Tibial nerve (tissue), 4 donors: ENCODE measurements at regions not wholly inside any gene's neighbourhood (a gene's known extent, or its start where the extent isn't known, plus 50 kb on each side); places are given as distances from the start of the nearest gene placed in this dataset.
"Not testable (repeated sequence)": the region's sequence is repeated elsewhere in the genome, so short reads cannot be mapped to it uniquely, and the experiment has no call there.

ENCODE experiments used
- DNase-seq, 2 donors: peaks; one replicate each; pipeline ENCODE4 v3.0.0-alpha.2; 2019; ENCODE audit warnings: low spot score in 2 of 2
- H3K27ac ChIP-seq, 4 donors: fragments of 200-600 bp; sonication (generic) in 3 of 4; one replicate each; pipeline ENCODE4 v1.5.1; 2017 to 2019; ENCODE audit warnings: mild to moderate bottlenecking in 1 of 4
- H3K27me3 ChIP-seq, 2 donors: fragments of 200-600 bp; sonication (generic) in 1 of 2; one replicate each; pipeline versions ENCODE4 v1.5.1 to v1.6.0; 2017 to 2019
- H3K36me3 ChIP-seq, 3 donors: fragments of 200-600 bp; sonication (generic); one replicate each; pipeline ENCODE4 v1.5.1; 2018 to 2019
- H3K4me1 ChIP-seq, 4 donors: fragments of 200-600 bp; sonication (generic) in 3 of 4; one replicate each; pipeline ENCODE4 v1.5.1; 2017 to 2019
- H3K4me3 ChIP-seq, 4 donors: fragments of 200-600 bp; sonication (generic) in 3 of 4; one replicate each; pipeline ENCODE4 v1.5.1; 2017 to 2019; ENCODE audit warnings: mild to moderate bottlenecking in 1 of 4, moderate library complexity in 1 of 4
- H3K9me3 ChIP-seq, 4 donors: fragments of 200-600 bp; sonication (generic) in 3 of 4; one replicate each; pipeline ENCODE4 v1.5.1; 2017 to 2019
- CTCF ChIP-seq, 5 experiments: fragments of 200-600 bp in 3 of 5; fragments of 450-650 bp in 2 of 5; sonication (generic) in 3 of 5; IDR thresholded peaks; one replicate each; pipeline ENCODE4 v1.5.1; 2016 to 2019; ENCODE audit warnings: antibody characterized with exemption in 5 of 5, mild to moderate bottlenecking in 3 of 5, moderate library complexity in 2 of 5
- EP300 ChIP-seq, 2 donors: sonication (generic); formaldehyde crosslinking; IDR thresholded peaks; one replicate each; pipeline ENCODE4 v1.6.1; 2017; ENCODE audit warnings: antibody characterized with exemption in 2 of 2, mild to moderate bottlenecking in 1 of 2
- POLR2A ChIP-seq, 2 donors: fragments of 450-650 bp; IDR thresholded peaks; one replicate each; pipeline ENCODE4 v1.6.1; 2017; ENCODE audit warnings: antibody characterized with exemption in 2 of 2, mild to moderate bottlenecking in 2 of 2, moderate library complexity in 2 of 2
- WGBS, 2 donors: methylation state at CpG; one replicate each; pipeline ENCODE4 v1.1.5; 2018; 5-methylcytosine and 5-hydroxymethylcytosine counted together

GRCh38 chr1:72433591-72433990 is 151.3 kb upstream of the NEGR1 start:
- no peaks in the 10 kb centered on the region for H3K4me1 ChIP-seq
- no peak overlapping the region for H3K4me3 ChIP-seq
- TF ChIP-seq POLR2A (IDR thresholded peaks at IDR 0.05) (no peak), EP300 (IDR thresholded peaks at IDR 0.05) (no peak), CTCF (IDR thresholded peaks at IDR 0.05) (no peak)
- peaks cover 0 to 14% (median 3%) of the 10 kb centered on the region in 4 donors for H3K9me3 ChIP-seq
- no peaks in the 10 kb centered on the region for H3K36me3 ChIP-seq
- H3K27me3 ChIP-seq = no peaks in the 10 kb centered on the region
- 59 to 71% methylated on average over 2 of the region's 2 CpGs for WGBS, 2 donors
- H3K27ac ChIP-seq = no peak overlapping the region
- DNase-seq = no peak

- no peaks in the 10 kb centered on the region for H3K36me3 ChIP-seq
- WGBS, 2 donors = 75 to 85% methylated on average over 5 of the region's 5 CpGs
- H3K9me3 ChIP-seq = peaks cover 0 to 17% (median 5%) of the 10 kb centered on the region in 4 donors
- TF ChIP-seq CTCF (IDR thresholded peaks at IDR 0.05) (no peak), POLR2A (IDR thresholded peaks at IDR 0.05) (no peak), EP300 (IDR thresholded peaks at IDR 0.05) (no peak)
- H3K27ac ChIP-seq = no peak overlapping the region
- no peak for DNase-seq
- no peaks in the 10 kb centered on the region for H3K27me3 ChIP-seq
- H3K4me1 ChIP-seq = no peaks in the 10 kb centered on the region
- no peak overlapping the region for H3K4me3 ChIP-seq
These were observed 150.4 kb upstream of the NEGR1 start for GRCh38 chr1:72432645-72433267.

GRCh38 chr1:72431810-72432209 is 149.5 kb upstream of the NEGR1 start:
- TF ChIP-seq EP300 (IDR thresholded peaks at IDR 0.05) = no peak
- TF ChIP-seq CTCF (IDR thresholded peaks at IDR 0.05) = no peak
- TF ChIP-seq POLR2A (IDR thresholded peaks at IDR 0.05) = no peak
- H3K4me1 ChIP-seq = no peaks in the 10 kb centered on the region
- H3K27me3 ChIP-seq = no peaks in the 10 kb centered on the region
- H3K27ac ChIP-seq = no peak overlapping the region
- H3K9me3 ChIP-seq = peaks cover 0 to 19% (median 5%) of the 10 kb centered on the region in 4 donors
- H3K4me3 ChIP-seq = no peak overlapping the region
- 72 to 80% methylated on average over 2 of the region's 2 CpGs for WGBS, 2 donors
- no peak for DNase-seq
- no peaks in the 10 kb centered on the region for H3K36me3 ChIP-seq

GRCh38 chr1:72428276-72428675 is 145.9 kb upstream of the NEGR1 start:
- 92 to 95% methylated on average over 7 of the region's 7 CpGs for WGBS, 2 donors
- DNase-seq, H3K27me3 ChIP-seq, H3K27ac ChIP-seq, H3K36me3 ChIP-seq, H3K4me1 ChIP-seq, H3K4me3 ChIP-seq: not testable (repeated sequence)
- H3K9me3 ChIP-seq = peaks cover 0 to 34% (median 5%) of the 10 kb centered on the region in 4 donors

GRCh38 chr1:72419229-72419628 is 136.9 kb upstream of the NEGR1 start:
- Histone ChIP-seq H3K36me3 (no peaks in the 10 kb centered on the region), H3K4me1 (no peaks in the 10 kb centered on the region), H3K9me3 (peaks cover 0 to 2% (median 0%) of the 10 kb centered on the region in 4 donors), H3K4me3 (no peak overlapping the region), H3K27me3 (no peaks in the 10 kb centered on the region), H3K27ac (no peak overlapping the region)
- TF ChIP-seq EP300 (IDR thresholded peaks at IDR 0.05) (no peak), CTCF (IDR thresholded peaks at IDR 0.05) (no peak), POLR2A (IDR thresholded peaks at IDR 0.05) (no peak)
- no peak for DNase-seq
- WGBS, 2 donors = 96 to 97% methylated on average over 18 of the region's 18 CpGs

GRCh38 chr1:72412286-72412685 is 129.9 kb upstream of the NEGR1 start:
- no peak overlapping the region for H3K27ac ChIP-seq
- H3K4me3 ChIP-seq = no peak overlapping the region
- no peaks in the 10 kb centered on the region for H3K36me3 ChIP-seq
- H3K9me3 ChIP-seq = no peaks in the 10 kb centered on the region
- no peak for DNase-seq
- no peaks in the 10 kb centered on the region for H3K27me3 ChIP-seq
- H3K4me1 ChIP-seq = no peaks in the 10 kb centered on the region
- TF ChIP-seq EP300 (IDR thresholded peaks at IDR 0.05) (no peak), CTCF (IDR thresholded peaks at IDR 0.05) (no peak), POLR2A (IDR thresholded peaks at IDR 0.05) (no peak)
